ENCODE measurements at regions not wholly inside any gene's neighbourhood (a gene's known extent, or its start where the extent isn't known, plus 50 kb on each side); places are given as distances from the start of the nearest gene placed in this dataset.
"Not testable (repeated sequence)": the region's sequence is repeated elsewhere in the genome, so short reads cannot be mapped to it uniquely, and the experiment has no call there.

DNA sequence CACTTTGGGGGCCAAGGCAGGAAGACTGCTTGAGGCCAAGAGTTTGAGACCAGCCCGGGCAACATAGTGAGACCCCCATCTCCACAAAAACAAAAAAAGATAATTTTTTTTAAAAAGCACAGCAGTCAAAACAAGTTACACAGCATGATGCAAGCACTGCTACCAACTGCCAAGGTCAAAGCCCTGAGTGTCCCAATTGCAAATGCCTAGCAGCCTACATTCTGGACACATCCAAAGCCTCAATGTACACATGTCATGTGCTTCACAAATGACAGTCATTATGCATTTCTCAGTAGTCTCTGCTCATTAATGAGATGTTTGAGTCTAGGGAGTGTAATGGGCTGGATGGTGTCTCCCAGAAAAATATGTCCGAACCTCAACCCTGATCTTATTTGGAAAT is 113.7 kb upstream of the CCND2 start:
- peaks cover 27 to 42% of the 10 kb centered on the region in 2 donors for H3K4me1 Mint-ChIP-seq
- H3K27me3 Mint-ChIP-seq (ENCODE audit: low read depth in 3 of 3): peaks cover 0 to 2% (median 0%) of the 10 kb centered on the region in 3 donors
- peak overlapping the region in 1 of 6 donors; percentile 3 for H3K27ac Mint-ChIP-seq
- H3K4me3 Mint-ChIP-seq: no peak overlapping the region
- no peaks in the 10 kb centered on the region for H3K9me3 Mint-ChIP-seq
- no peak for DNase-seq
- H3K36me3 Mint-ChIP-seq: peaks cover 0 to 3% (median 0%) of the 10 kb centered on the region in 3 donors

DNA sequence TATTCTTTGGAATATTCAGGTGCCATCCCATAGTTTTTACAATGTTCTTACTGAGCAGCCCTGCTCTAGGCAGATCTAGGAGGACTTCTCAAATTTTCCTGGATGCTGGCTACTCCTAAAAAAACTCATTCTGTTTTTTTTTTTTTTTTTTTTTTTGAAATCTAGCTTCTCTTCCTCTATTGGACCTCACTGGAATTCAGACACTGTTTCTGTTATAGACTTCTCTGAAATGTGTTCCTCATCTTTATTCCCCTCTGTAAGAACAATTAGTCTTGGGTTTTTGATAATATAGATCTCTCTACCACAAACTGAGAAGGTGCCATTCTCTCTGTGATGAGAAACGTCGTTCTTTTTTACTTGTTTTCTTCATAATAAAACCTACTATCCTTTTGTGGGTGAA is 115.3 kb upstream of the CCND2 start:
- Mint-ChIP-seq H3K27ac (no peak overlapping the region), H3K4me3 (no peak overlapping the region), H3K36me3 (peaks cover 0 to 3% (median 0%) of the 10 kb centered on the region in 3 donors), H3K4me1 (peaks cover 37 to 48% of the 10 kb centered on the region in 2 donors), H3K9me3 (no peaks in the 10 kb centered on the region), H3K27me3 (ENCODE audit: low read depth in 3 of 3) (peaks cover 0 to 2% (median 0%) of the 10 kb centered on the region in 3 donors)
- DNase-seq: no peak

DNA sequence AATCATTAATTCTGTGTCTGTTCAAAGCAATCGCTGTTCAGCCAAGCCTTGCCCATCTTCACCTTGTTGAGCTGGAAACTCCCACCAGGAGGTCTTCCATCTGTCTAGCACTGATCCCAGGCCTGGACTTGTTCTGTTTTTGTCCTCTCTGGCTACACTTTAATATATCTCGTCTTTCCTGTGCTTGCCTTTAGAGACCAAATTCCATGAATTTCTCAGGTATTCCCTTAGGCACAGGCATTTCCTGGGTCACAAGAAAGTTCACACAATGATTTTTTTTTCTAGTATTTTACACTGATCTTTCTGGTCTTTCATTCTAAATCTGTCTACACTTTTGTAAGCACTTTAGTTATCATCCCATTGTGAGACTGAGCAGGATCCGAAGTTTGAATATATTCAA is 116.4 kb upstream of the CCND2 start:
- peaks cover 49 to 60% of the 10 kb centered on the region in 2 donors for H3K4me1 Mint-ChIP-seq
- H3K27ac Mint-ChIP-seq: peak overlapping the region in 1 of 6 donors; percentile 85
- H3K36me3 Mint-ChIP-seq: peaks cover 0 to 3% (median 0%) of the 10 kb centered on the region in 3 donors
- no peak for DNase-seq
- no peaks in the 10 kb centered on the region for H3K9me3 Mint-ChIP-seq
- no peak overlapping the region for H3K4me3 Mint-ChIP-seq
- H3K27me3 Mint-ChIP-seq (ENCODE audit: low read depth in 3 of 3): peaks cover 0 to 2% (median 0%) of the 10 kb centered on the region in 3 donors

DNA sequence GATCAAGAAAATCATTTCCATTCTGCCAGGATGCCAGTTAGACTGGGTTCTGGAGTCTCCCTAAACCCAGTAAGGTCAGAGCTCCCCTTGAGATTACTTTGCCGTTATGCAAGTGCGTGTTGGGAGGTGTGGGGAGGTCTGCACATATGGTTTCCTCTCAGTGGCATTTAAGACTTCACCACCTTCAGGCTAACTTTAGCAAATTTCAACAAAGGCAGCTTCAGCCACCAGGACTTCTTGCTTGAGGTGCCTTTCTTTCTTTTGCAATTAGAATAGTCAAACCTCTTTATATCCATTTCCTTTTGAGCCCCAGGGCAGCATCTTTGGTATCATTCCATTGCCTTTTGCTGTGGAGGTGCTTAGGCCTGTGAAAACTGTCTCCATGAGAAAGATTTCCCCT is 117.2 kb upstream of the CCND2 start:
- H3K36me3 Mint-ChIP-seq: peaks cover 0 to 3% (median 0%) of the 10 kb centered on the region in 3 donors
- peak overlapping the region; percentile 57 to 90 (median 76) for H3K27ac Mint-ChIP-seq
- H3K9me3 Mint-ChIP-seq: no peaks in the 10 kb centered on the region
- H3K4me1 Mint-ChIP-seq: peaks cover 56 to 67% of the 10 kb centered on the region in 2 donors
- H3K27me3 Mint-ChIP-seq (ENCODE audit: low read depth in 3 of 3): peaks cover 0 to 2% (median 0%) of the 10 kb centered on the region in 3 donors
- DNase-seq: peak in 2 of 3 donors; percentile 15 to 22
- peak overlapping the region; percentile 7 to 73 (median 27) for H3K4me3 Mint-ChIP-seq

DNA sequence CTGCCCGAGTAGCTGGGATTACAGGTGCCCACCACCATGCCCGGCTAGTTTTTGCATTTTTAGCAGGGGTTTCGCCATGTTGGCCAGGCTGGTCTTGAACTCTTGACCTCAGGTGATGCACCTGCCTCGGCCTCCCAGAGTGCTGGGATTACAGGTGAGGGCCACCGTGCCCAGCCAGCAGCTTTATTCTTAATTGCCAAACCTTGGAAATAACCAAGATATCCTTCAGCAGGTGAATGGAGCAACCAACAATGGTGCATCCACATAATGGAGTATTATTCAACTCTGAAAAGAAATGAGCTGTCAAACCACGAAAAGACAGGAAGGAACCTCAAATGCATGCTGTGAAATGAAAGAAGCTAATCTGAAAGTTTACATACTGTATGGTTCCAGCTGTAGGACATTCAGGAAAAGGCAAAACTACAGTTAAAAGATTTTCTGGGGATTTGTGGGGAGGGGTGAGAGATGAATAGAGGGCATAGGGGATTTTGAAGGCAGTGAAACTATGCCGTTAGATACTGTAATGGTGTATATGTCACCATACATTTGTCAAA is 118.8 kb upstream of the CCND2 start:
- peaks cover 0 to 3% (median 0%) of the 10 kb centered on the region in 3 donors for H3K36me3 Mint-ChIP-seq
- H3K27ac Mint-ChIP-seq: peak overlapping the region; percentile 23 to 97 (median 90)
- peaks cover 0 to 2% (median 0%) of the 10 kb centered on the region in 3 donors for H3K27me3 Mint-ChIP-seq (ENCODE audit: low read depth in 3 of 3)
- no peaks in the 10 kb centered on the region for H3K9me3 Mint-ChIP-seq
- peak overlapping the region; percentile 54 to 76 (median 72) for H3K4me3 Mint-ChIP-seq
- no peak for DNase-seq
- H3K4me1 Mint-ChIP-seq: peaks cover 56 to 67% of the 10 kb centered on the region in 2 donors

DNA sequence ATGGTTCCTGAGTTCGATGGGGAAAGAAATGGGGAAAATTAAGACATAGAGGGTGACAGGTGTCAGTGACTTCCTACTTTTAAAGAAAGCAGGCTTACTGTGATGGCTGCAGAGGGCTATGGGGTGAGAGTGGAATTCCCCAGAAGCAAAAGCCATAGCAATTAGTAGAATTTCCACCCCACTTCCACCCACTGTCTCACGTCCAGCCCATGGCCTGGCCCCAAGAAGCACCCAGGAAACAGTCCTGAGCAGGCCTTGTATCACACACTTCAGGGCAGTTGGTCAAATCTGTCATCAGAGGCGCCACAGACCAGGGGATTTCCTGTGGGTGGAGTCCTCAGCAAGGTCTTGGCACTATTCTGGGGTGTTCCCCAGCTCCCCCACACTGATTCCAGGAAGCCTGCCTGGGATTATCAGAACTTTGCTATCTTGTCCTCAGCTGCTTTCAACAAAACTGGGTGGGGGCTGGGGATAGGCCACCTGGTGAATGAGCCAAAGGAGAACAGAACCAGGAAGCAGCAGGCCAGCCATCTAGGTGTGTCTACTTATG is 120.1 kb upstream of the CCND2 start:
- peaks cover 56 to 65% of the 10 kb centered on the region in 2 donors for H3K4me1 Mint-ChIP-seq
- peaks cover 0 to 3% (median 0%) of the 10 kb centered on the region in 3 donors for H3K36me3 Mint-ChIP-seq
- no peaks in the 10 kb centered on the region for H3K9me3 Mint-ChIP-seq
- peak; percentile 56 to 68 (median 62) for DNase-seq
- no peaks in the 10 kb centered on the region for H3K27me3 Mint-ChIP-seq (ENCODE audit: low read depth in 3 of 3)
- peak overlapping the region; percentile 54 to 76 (median 72) for H3K4me3 Mint-ChIP-seq
- H3K27ac Mint-ChIP-seq: peak overlapping the region; percentile 86 to 97 (median 90)

DNA sequence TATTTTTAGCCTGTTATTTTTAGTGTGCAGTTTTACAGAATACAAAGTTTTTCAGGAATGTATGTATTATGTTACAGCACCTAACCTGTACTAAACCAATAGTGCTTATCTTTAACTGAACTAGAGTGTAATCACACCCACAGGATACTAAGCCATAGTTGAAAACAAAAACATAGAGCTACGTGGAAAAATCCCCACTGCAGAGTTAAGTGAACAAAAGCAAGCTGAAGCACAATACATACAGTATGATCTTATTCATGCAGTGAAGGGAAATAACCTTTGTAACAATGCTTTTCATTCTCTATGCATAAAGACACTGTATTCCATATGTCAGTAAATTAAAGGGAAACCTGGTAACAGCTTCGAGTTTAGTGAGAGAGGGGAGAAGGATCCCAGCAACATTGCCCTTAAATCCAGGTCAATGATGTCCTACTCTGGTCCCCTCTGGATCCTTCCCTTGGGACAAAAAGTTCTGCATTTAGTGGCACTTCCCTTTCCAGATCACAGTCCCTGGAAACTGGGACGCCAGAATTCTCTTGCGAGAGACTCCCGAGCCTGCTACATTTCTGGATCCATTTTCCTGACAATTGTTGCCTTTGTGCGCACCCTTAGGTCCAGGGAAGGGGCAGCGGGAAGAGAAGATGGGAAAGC is 121.3 kb upstream of the CCND2 start:
- H3K27ac Mint-ChIP-seq: peak overlapping the region; percentile 86 to 97 (median 90)
- H3K4me3 Mint-ChIP-seq: peak overlapping the region; percentile 2 to 76 (median 30)
- peaks cover 0 to 3% (median 0%) of the 10 kb centered on the region in 3 donors for H3K36me3 Mint-ChIP-seq
- no peak for DNase-seq
- peaks cover 54 to 59% of the 10 kb centered on the region in 2 donors for H3K4me1 Mint-ChIP-seq
- H3K9me3 Mint-ChIP-seq: no peaks in the 10 kb centered on the region
- no peaks in the 10 kb centered on the region for H3K27me3 Mint-ChIP-seq (ENCODE audit: low read depth in 3 of 3)

DNA sequence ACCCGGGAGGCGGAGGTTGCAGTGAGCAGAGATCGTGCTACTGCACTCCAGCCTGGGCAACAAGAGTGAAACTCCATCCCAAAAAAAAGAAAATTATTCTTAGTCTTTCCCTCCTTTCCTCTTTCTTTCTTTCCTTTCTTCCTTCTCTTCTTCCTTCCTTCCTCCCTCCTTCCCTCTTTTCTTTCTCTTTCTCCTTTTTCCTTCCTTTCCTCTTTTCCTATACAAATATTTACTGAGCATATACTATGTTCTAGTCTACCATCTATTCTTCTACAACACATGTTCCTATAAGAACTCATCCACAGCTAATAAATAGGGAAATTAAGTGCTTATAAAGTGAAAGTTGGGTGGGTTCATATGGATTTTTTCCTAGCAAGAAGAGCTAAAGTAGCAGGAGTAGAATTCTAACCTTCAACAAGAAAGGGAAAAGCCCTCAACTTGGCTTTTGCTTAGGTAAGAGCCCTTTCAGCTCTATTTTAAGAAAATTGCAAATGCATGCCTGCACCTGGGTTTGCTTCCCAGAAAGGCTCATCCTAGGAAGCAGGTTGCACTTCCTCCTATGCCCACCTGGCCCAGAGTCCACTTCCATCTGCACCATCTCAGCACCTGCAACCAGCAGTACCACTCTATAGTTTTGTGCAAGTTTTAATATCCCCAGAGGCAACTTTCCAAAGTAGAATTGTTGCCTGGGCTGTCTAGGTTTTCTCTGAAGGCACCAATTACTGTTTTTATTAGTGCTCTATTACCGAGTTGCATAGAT is 122.0 kb upstream of the CCND2 start:
- peak overlapping the region; percentile 61 to 97 (median 90) for H3K27ac Mint-ChIP-seq
- H3K27me3 Mint-ChIP-seq (ENCODE audit: low read depth in 3 of 3): no peaks in the 10 kb centered on the region
- DNase-seq: no peak
- H3K36me3 Mint-ChIP-seq: peaks cover 0 to 3% (median 0%) of the 10 kb centered on the region in 3 donors
- H3K4me1 Mint-ChIP-seq: peaks cover 50 to 52% of the 10 kb centered on the region in 2 donors
- no peaks in the 10 kb centered on the region for H3K9me3 Mint-ChIP-seq
- H3K4me3 Mint-ChIP-seq: no peak overlapping the region

DNA sequence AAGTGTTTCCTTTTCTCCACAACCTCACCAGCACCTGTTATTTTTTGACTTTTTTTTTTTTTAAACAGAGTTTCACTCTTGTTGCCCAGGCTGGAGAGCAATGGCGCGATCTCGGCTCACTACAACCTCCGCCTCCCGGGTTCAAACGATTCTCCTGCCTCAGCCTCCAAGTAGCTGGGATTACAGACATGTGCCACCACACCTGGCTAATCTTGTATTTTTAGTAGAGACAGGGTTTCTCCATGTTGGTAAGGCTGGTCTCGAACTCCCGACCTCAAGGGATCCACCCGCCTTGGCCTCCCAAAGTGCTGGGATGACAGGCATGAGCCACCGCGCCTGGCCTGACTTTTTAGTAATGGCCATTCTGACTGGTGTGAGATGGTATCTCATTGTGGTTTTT is 123.2 kb upstream of the CCND2 start:
- not testable (repeated sequence) for H3K9me3 Mint-ChIP-seq; H3K27me3 Mint-ChIP-seq (ENCODE audit: low read depth in 3 of 3); DNase-seq; H3K36me3 Mint-ChIP-seq; H3K4me3 Mint-ChIP-seq
- H3K4me1 Mint-ChIP-seq: peaks cover 40 to 42% of the 10 kb centered on the region in 2 donors
- peak overlapping the region in 2 of 6 donors; percentile 27 to 40 for H3K27ac Mint-ChIP-seq

DNA sequence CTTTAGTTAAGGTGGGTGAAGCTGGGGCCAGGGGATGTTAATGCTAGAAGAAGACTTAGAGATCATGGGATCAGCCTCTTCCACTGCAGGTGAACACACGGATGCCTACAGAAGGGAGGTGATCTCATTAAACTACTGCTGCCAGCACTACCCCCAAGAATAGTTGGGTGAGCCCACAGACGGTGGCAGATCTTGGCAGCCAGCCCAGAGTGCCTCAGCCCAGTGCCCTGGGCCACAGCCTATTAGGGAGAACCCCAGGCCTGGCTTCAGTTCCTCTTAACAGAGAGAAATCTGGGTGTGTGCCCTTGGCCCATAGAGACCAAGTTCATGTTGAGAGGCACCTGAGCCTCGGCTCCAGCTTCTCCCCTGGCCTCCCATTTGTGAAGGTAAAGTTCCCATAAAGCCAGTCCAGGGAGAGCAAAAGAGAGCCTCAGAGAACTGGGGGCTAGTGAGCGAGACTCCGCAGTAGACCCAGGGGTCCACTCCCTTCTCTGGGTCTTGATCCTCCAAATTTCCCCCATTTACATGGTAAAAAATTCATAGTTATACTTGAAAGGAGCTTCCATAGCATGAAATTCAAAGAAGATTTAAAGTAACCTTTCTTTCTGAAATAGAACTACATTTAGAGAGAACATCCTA is 125.0 kb upstream of the CCND2 start:
- H3K27me3 Mint-ChIP-seq (ENCODE audit: low read depth in 3 of 3): peaks cover 0 to 2% (median 0%) of the 10 kb centered on the region in 3 donors

DNA sequence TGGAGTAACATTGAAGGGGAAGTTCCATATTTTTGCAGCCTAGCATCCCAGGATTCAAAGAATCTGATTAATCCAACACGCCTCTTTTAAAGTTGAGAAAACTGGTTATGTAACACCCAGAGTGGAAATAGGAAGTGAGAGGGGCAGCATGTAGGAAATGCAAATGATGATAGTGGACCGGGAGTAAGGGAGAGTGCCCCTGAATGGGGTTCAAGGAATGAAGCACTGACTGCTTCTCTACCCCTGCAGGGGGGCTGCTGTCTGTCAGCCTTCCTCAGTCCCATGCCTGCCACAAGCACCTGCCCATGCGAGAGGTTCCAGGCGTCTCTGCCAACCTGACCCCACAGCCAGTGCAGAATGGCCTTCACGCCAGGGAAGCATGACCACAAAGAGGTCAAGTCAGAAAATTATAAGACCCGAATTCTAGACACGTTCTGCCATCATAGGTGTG is 126.5 kb upstream of the CCND2 start:
- Mint-ChIP-seq H3K4me3 (no peak overlapping the region), H3K36me3 (no peaks in the 10 kb centered on the region), H3K27me3 (ENCODE audit: low read depth in 3 of 3) (peaks cover 0 to 2% (median 0%) of the 10 kb centered on the region in 3 donors), H3K4me1 (peaks cover 29 to 31% of the 10 kb centered on the region in 2 donors), H3K9me3 (no peaks in the 10 kb centered on the region), H3K27ac (peak overlapping the region in 4 of 6 donors; percentile 8 to 62 (median 38))
- no peak for DNase-seq

More for the DNA sequence above, 125.0 kb upstream of the CCND2 start:
- no peak for DNase-seq
- peak overlapping the region in 4 of 6 donors; percentile 3 to 39 (median 15) for H3K27ac Mint-ChIP-seq
- H3K36me3 Mint-ChIP-seq: no peaks in the 10 kb centered on the region
- no peak overlapping the region for H3K4me3 Mint-ChIP-seq
- peaks cover 31 to 33% of the 10 kb centered on the region in 2 donors for H3K4me1 Mint-ChIP-seq
- no peaks in the 10 kb centered on the region for H3K9me3 Mint-ChIP-seq

DNA sequence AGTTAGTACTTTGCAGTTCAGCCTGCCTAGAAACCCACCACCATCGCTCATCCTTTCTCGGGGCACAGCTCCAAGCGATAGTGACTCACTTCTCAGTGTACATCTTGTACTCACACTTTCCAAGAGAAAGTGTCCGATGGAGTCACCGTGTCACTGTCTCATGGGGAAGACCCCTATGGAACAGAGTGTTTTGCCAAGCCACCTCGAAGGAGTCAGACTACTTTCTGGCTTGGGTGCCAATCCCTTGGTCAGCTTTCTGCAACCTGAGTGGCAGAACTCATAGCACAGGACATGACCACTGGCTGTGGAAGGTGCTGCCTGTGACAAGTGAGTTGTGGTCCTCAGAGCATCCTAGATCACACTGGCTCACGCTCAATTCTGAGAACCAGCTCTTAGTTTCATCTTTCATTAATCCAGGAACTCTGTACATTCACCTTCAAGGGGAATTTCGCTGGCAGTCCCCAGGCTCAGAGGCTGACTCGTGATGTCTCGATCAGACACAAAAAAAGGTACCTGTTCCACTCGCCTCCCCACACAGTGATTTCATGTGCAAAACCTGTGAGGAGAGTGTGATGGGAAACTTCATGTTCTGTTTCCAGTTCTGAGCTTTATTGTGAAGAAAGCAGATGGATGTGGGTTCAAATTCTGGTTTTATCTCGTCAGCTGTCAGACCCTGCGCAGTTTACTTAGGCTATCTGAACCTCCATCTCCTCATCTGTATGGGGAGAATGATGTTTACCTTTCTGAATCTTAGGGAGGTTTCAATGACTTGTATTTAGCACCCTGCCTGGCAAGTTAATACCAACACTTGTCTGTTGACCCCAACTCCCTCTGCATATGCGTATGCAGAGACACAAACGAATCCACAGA is 127.3 kb upstream of the CCND2 start:
- Mint-ChIP-seq H3K27ac (peak overlapping the region; percentile 8 to 62 (median 32)), H3K36me3 (no peaks in the 10 kb centered on the region), H3K4me3 (no peak overlapping the region), H3K9me3 (no peaks in the 10 kb centered on the region), H3K27me3 (ENCODE audit: low read depth in 3 of 3) (peaks cover 0 to 2% (median 0%) of the 10 kb centered on the region in 3 donors), H3K4me1 (peaks cover 24 to 31% of the 10 kb centered on the region in 2 donors)
- no peak for DNase-seq

All from immature natural killer cell (primary cell).